CD4-positive, alpha-beta T cell treated with Interleukin-21 for 1 hour (primary cell): ENCODE measurements at regions not wholly inside any gene's neighbourhood (a gene's known extent, or its start where the extent isn't known, plus 50 kb on each side); places are given as distances from the start of the nearest gene placed in this dataset.
A peak's percentile ranks its signal among the peaks of the same experiment; 100 is the strongest.

Experiments used
- DNase-seq: peaks from one replicate; pipeline ENCODE4 v3.0.0-alpha.2; 2020

- peak; percentile 93 for DNase-seq
Measured at GRCh38 chr13:99436686-99437416, 64.4 kb upstream of the TM9SF2 start.

- DNase-seq: no peak
Measured at GRCh38 chr13:99439048-99439447, 62.2 kb upstream of the TM9SF2 start.

GRCh38 chr13:99439850-99440604, 61.2 kb upstream of the TM9SF2 start:
- DNase-seq: no peak

GRCh38 chr13:99442273-99442895, 58.9 kb upstream of the TM9SF2 start:
- peak; percentile 79 for DNase-seq

- DNase-seq: no peak
Measured at GRCh38 chr13:99446242-99446641, 55.0 kb upstream of the TM9SF2 start.

GRCh38 chr13:99448546-99448945, 52.7 kb upstream of the TM9SF2 start:
- no peak for DNase-seq

- no peak for DNase-seq
Measured at GRCh38 chr13:99450416-99450815, 50.9 kb upstream of the TM9SF2 start.
